ENCODE measurements at regions not wholly inside any gene's neighbourhood (a gene's known extent, or its start where the extent isn't known, plus 50 kb on each side); places are given as distances from the start of the nearest gene placed in this dataset.

- Histone ChIP-seq H3F3A (replicated peaks; ENCODE audit: insufficient read depth) (no peaks in the 10 kb centered on the region), H3K4me3 (ENCODE audit: low read depth in 2 of 2, low read length in 1 of 2) (no peak overlapping the region), H3K9ac (no peak overlapping the region), H3K27me3 (ENCODE audit: insufficient read depth) (no peaks in the 10 kb centered on the region), H2AFZ (ENCODE audit: low read depth) (no peak overlapping the region), H3K4me2 (no peak overlapping the region), H3K27ac (ENCODE audit: low read depth in 2 of 2, low read length in 1 of 2) (no peak overlapping the region), H3K79me2 (ENCODE audit: insufficient read depth) (no peaks in the 10 kb centered on the region), H3K4me1 (ENCODE audit: control insufficient read depth in 1 of 2, insufficient read depth in 2 of 2, low read depth in 1 of 2, low read length in 1 of 2) (no peaks in the 10 kb centered on the region; a peak in 1 of 4 replicates), H4K20me1 (ENCODE audit: insufficient read depth) (no peaks in the 10 kb centered on the region), H3K9me3 (no peaks in the 10 kb centered on the region), H3K36me3 (replicated peaks in 1 of 2; ENCODE audit: control insufficient read depth in 1 of 2, insufficient read depth in 2 of 2, low read length in 1 of 2) (no peaks in the 10 kb centered on the region), H3K9me2 (no peaks in the 10 kb centered on the region)
- CTCF ChIA-PET: interaction anchor here (1.3 kb wide), 1 partner anchor 56 kb away, joined by 3 read pairs; no protein-coding TSS in a partner anchor
- no peak for TF ChIP-seq JUND (IDR thresholded peaks at IDR 0.05)
- no peak for TF ChIP-seq FOSL2 (IDR thresholded peaks at IDR 0.05; ENCODE audit: borderline replicate concordance, low read depth)
- no peak for TF ChIP-seq YY1 (IDR thresholded peaks at IDR 0.05; ENCODE audit: low read depth)
- DNase-seq: no peak
- 34% methylated on average over 5 of the region's 5 CpGs for WGBS (ENCODE audit: low lambda C conversion rate)
- POLR2A ChIA-PET: no interaction called here
These were observed 310.8 kb upstream of the MGAT5 start for GRCh38 chr2:133943108-133943507.

GRCh38 chr2:133945089-133945488, 308.8 kb upstream of the MGAT5 start:
- H3K9me2 ChIP-seq: no peaks in the 10 kb centered on the region
- H3K9ac ChIP-seq: no peak overlapping the region
- H3K4me2 ChIP-seq: no peak overlapping the region
- no peak overlapping the region for H2AFZ ChIP-seq (ENCODE audit: low read depth)
- H3K4me3 ChIP-seq (ENCODE audit: low read depth in 2 of 2, low read length in 1 of 2): no peak overlapping the region
- H4K20me1 ChIP-seq (ENCODE audit: insufficient read depth): no peaks in the 10 kb centered on the region
- DNase-seq: no peak
- H3K36me3 ChIP-seq (replicated peaks in 1 of 2; ENCODE audit: control insufficient read depth in 1 of 2, insufficient read depth in 2 of 2, low read length in 1 of 2): no peaks in the 10 kb centered on the region
- 10% methylated on average over 3 of the region's 3 CpGs for WGBS (ENCODE audit: low lambda C conversion rate)
- no peaks in the 10 kb centered on the region for H3K9me3 ChIP-seq
- H3K27ac ChIP-seq (ENCODE audit: low read depth in 2 of 2, low read length in 1 of 2): no peak overlapping the region
- H3K79me2 ChIP-seq (ENCODE audit: insufficient read depth): no peaks in the 10 kb centered on the region
- ChIA-PET POLR2A (no interaction called here), CTCF (no interaction called here)
- TF ChIP-seq MEF2A (IDR thresholded peaks at IDR 0.05; ENCODE audit: borderline replicate concordance, low read depth) (no peak), SIN3A (IDR thresholded peaks at IDR 0.05; ENCODE audit: borderline replicate concordance, low read depth, low read length) (no peak), IRF3 (IDR thresholded peaks at IDR 0.05; ENCODE audit: low read depth, low read length) (no peak), CHD2 (IDR thresholded peaks at IDR 0.05; ENCODE audit: low read length, partially characterized antibody) (no peak), FOSL2 (IDR thresholded peaks at IDR 0.05; ENCODE audit: borderline replicate concordance, low read depth) (no peak), MXI1 (IDR thresholded peaks at IDR 0.05; ENCODE audit: low read depth, low read length) (no peak), GATA2 (CRISPR knock-in tag; IDR thresholded peaks at IDR 0.05) (no peak), GABPA (IDR thresholded peaks at IDR 0.05; ENCODE audit: low read depth) (no peak), USF2 (IDR thresholded peaks at IDR 0.05; ENCODE audit: borderline replicate concordance, low read depth, low read length) (no peak), YY1 (IDR thresholded peaks at IDR 0.05; ENCODE audit: low read depth) (no peak), NFIC (IDR thresholded peaks at IDR 0.05; ENCODE audit: borderline replicate concordance) (no peak)
- no peaks in the 10 kb centered on the region for H3K27me3 ChIP-seq (ENCODE audit: insufficient read depth)
- H3K4me1 ChIP-seq (ENCODE audit: control insufficient read depth in 1 of 2, insufficient read depth in 2 of 2, low read depth in 1 of 2, low read length in 1 of 2): no peaks in the 10 kb centered on the region; a peak in 1 of 4 replicates
- H3F3A ChIP-seq (replicated peaks; ENCODE audit: insufficient read depth): no peaks in the 10 kb centered on the region
